ENCODE measurements at regions not wholly inside any gene's neighbourhood (a gene's known extent, or its start where the extent isn't known, plus 50 kb on each side); places are given as distances from the start of the nearest gene placed in this dataset.

DNA sequence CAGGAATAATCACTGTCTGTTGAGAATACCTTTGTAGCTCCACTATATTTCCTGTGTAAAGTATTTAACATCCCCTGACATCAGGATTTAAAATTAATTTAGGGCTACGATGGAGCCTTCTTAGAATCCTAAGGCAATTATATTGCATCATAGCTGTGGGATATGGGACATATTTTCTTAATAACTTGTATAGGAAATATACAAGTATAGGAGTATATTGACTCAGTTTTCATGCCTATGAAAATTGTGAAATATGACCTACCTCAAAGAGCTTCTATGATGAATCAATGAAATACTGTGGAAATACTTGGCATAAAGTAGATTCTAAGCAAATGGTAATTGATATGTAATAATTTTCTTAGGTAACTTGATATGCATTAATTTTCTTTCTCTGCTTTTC, 221.0 kb upstream of the KLF4 start:
- H4K20me1 ChIP-seq (ENCODE audit: insufficient read depth): no peaks in the 10 kb centered on the region
- no peak overlapping the region for H2AFZ ChIP-seq (ENCODE audit: low read depth, low read length, poor library complexity, severe bottlenecking)
- no peaks in the 10 kb centered on the region for H3K27me3 ChIP-seq (ENCODE audit: insufficient read depth, low read length)
- H3K9me2 ChIP-seq (ENCODE audit: insufficient read depth): no peaks in the 10 kb centered on the region
- no peaks in the 10 kb centered on the region for H3K36me3 ChIP-seq (ENCODE audit: control insufficient read depth in 1 of 2, insufficient read depth in 2 of 2, low read length in 2 of 2)
- no peak overlapping the region for H3K9ac ChIP-seq (ENCODE audit: low read length)
- no TSS peak for BruUV-seq (replicated peaks)
- ChIA-PET RAD21 (ENCODE audit: low non-redundant PET in 1 of 2, low total read pairs in 2 of 2, uncharacterized antibody in 2 of 2, unreplicated experiment in 2 of 2) (interaction anchor here in 1 of 2 experiments (0.9 kb wide), 1 partner anchor 349 kb away, joined by 3 read pairs; no protein-coding TSS in a partner anchor), CTCF (no interaction called here), POLR2A (interaction anchor here (1.5 to 1.6 kb wide), 3 partner anchors 19 to 221 kb away, joined by 3 to 9 read pairs (median 3); partner anchors contain the start of gene KLF4)
- DNase-seq (ENCODE audit: low read depth, low spot score) (no peak), ATAC-seq (no peak)
- no peak overlapping the region for H3K27ac ChIP-seq (ENCODE audit: low read depth, low read length)
- TF ChIP-seq TCF7L2 (IDR thresholded peaks at IDR 0.05; ENCODE audit: borderline replicate concordance, extremely low read depth, insufficient read depth, insufficient read length) (no peak), JUND (IDR thresholded peaks at IDR 0.05) (no peak), ZNF274 (IDR thresholded peaks at IDR 0.05; ENCODE audit: low read depth, low read length) (no peak), SIN3A (IDR thresholded peaks at IDR 0.05; ENCODE audit: low read depth) (no peak), ZFX (IDR thresholded peaks at IDR 0.05) (no peak), POLR2AphosphoS5 (IDR thresholded peaks at IDR 0.05; ENCODE audit: low read depth, low read length) (no peak), SRF (IDR thresholded peaks at IDR 0.05; ENCODE audit: low read depth) (no peak), FOSL1 (IDR thresholded peaks at IDR 0.05; ENCODE audit: low read depth) (no peak), CBX3 (IDR thresholded peaks at IDR 0.05; ENCODE audit: low read depth) (no peak), ELF1 (IDR thresholded peaks at IDR 0.05; ENCODE audit: borderline replicate concordance, low read depth) (no peak), YY1 (IDR thresholded peaks at IDR 0.05; ENCODE audit: extremely low read depth, insufficient replicate concordance, low read depth, low read length) (no peak), EGR1 (IDR thresholded peaks at IDR 0.05; ENCODE audit: low read depth) (no peak)
- TF ChIP-seq, protein P1, sequence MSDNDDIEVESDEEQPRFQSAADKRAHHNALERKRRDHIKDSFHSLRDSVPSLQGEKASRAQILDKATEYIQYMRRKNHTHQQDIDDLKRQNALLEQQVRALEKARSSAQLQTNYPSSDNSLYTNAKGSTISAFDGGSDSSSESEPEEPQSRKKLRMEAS (IDR thresholded peaks at IDR 0.05): no peak
- TF ChIP-seq, protein P2, sequence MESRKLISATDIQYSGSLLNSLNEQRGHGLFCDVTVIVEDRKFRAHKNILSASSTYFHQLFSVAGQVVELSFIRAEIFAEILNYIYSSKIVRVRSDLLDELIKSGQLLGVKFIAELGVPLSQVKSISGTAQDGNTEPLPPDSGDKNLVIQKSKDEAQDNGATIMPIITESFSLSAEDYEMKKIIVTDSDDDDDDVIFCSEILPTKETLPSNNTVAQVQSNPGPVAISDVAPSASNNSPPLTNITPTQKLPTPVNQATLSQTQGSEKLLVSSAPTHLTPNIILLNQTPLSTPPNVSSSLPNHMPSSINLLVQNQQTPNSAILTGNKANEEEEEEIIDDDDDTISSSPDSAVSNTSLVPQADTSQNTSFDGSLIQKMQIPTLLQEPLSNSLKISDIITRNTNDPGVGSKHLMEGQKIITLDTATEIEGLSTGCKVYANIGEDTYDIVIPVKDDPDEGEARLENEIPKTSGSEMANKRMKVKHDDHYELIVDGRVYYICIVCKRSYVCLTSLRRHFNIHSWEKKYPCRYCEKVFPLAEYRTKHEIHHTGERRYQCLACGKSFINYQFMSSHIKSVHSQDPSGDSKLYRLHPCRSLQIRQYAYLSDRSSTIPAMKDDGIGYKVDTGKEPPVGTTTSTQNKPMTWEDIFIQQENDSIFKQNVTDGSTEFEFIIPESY (IDR thresholded peaks at IDR 0.05; ENCODE audit: extremely low read depth, insufficient replicate concordance, low read length): no peak
- TF ChIP-seq, protein P3, sequence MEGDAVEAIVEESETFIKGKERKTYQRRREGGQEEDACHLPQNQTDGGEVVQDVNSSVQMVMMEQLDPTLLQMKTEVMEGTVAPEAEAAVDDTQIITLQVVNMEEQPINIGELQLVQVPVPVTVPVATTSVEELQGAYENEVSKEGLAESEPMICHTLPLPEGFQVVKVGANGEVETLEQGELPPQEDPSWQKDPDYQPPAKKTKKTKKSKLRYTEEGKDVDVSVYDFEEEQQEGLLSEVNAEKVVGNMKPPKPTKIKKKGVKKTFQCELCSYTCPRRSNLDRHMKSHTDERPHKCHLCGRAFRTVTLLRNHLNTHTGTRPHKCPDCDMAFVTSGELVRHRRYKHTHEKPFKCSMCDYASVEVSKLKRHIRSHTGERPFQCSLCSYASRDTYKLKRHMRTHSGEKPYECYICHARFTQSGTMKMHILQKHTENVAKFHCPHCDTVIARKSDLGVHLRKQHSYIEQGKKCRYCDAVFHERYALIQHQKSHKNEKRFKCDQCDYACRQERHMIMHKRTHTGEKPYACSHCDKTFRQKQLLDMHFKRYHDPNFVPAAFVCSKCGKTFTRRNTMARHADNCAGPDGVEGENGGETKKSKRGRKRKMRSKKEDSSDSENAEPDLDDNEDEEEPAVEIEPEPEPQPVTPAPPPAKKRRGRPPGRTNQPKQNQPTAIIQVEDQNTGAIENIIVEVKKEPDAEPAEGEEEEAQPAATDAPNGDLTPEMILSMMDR (IDR thresholded peaks at IDR 0.05 in 2 of 3, conservative IDR thresholded peaks at IDR 0.05 in 1 of 3; ENCODE audit: borderline replicate concordance in 1 of 3, insufficient read depth in 1 of 3, low read depth in 2 of 3, low read length in 2 of 3): no peak
- no peak overlapping the region for H3K4me2 ChIP-seq (ENCODE audit: low read length)
- no peaks in the 10 kb centered on the region for H3K9me3 ChIP-seq (ENCODE audit: control insufficient read depth in 1 of 2, insufficient read depth in 1 of 2, low read depth in 1 of 2, low read length in 2 of 2)
- peaks cover 21 to 34% of the 10 kb centered on the region in 2 experiments for H3K4me1 ChIP-seq (ENCODE audit: control insufficient read depth in 1 of 2, insufficient read depth in 2 of 2, low read length in 2 of 2)
- no peaks in the 10 kb centered on the region for H3K79me2 ChIP-seq (ENCODE audit: insufficient read depth, low read length)
- no peak overlapping the region for H3K4me3 ChIP-seq (replicated peaks in 1 of 2; ENCODE audit: low read depth in 1 of 2, low read length in 2 of 2)
- intact Hi-C loops (cut with micrococcal nuclease): no loop called here

Data from HCT116 (cell line).